ENCODE measurements at regions not wholly inside any gene's neighbourhood (a gene's known extent, or its start where the extent isn't known, plus 50 kb on each side); places are given as distances from the start of the nearest gene placed in this dataset.

DNA sequence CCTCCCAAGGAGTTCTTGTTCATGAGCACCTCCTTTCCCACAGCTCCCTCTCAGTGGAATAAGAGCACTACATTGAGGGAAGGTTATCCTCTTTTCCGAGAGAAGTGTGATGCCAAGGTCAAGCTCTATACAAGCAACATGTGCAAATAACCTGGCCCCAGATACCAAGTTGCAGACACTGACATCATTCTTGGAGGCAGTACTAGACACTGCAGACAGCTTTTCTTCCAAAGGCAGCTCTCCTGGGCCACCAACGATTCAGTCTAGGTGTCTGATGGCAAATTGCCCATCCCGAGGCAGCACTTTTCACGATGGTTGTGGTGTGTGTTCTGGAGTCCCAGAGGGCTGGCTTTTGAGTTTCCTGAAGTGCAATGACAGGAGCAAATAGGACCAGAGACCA is 384.9 kb downstream of the TLL1 start:
- DNase-seq (ENCODE audit: insufficient read length, low spot score), result no peak
- FAIRE-seq, result no peak

DNA sequence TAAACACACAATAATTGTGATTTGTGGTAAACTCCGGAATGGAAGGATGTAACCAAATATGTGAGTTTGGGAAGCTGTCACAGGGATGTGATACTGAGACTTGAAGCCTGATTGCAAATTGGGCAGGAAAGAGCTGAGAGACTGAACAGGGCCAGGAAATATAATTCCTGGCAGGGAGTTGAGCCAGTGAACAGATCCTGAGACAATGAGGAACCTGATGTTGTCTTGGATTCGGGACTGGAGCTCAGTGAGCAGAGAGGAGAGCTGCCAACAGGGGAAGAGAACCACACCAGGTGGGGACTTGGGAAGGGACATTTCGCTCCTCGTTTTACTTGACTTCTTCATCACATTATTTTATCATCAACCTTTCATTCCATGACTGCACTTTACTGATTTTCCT is 386.0 kb downstream of the TLL1 start:
- FAIRE-seq (no peak), DNase-seq (ENCODE audit: insufficient read length, low spot score) (no peak)

DNA sequence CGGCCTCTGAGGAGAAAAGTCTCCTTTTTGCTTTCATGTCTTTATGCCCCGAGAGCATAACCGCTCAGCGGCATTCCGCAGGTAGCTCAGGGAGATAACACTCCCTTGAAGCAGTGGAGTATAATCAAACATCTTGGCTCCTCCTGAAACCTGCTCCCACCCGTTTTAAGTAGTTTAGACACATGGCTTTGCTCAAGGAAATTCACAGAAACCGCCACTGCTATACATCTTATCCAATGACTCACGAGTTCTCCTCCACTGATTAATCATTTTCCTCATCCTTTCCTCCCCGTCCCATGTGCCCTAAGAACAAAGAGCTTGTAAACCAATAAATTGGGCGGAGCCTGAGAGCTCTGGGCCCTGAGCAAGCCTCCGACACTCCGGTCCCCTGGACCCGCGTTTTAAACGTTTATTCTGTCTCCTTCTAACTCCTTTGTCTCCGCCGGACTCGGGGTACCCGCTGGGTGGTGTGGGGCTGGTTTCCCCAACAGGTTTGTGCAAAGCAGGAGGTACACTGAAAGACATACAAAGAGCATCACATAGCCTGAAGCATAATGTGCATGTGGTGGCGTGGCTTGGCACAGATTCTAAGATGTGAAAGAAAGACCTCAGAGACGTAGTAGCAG is 401.2 kb downstream of the TLL1 start:
- no peak for FAIRE-seq
- DNase-seq (ENCODE audit: insufficient read length, low spot score), result no peak

DNA sequence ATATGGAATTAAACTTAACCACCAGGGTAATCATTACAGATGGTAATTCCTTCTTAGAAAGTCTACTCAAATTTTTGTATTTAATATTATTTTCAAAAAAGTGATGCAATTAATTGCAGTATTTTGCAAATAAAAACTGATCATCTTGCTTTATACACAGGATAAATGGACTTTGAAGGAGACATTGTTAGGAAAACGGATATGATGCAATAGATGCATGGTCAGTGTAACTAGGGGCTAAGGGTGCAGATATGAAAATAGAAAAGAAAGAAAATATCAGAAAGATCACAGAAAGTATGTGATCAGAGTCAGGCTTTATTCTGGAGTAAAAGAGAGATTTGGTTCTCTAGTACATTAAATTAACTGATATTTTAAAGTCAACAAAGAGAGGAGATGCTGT is 401.7 kb downstream of the TLL1 start:
- no peak for FAIRE-seq
- no peak for DNase-seq (ENCODE audit: insufficient read length, low spot score)

DNA sequence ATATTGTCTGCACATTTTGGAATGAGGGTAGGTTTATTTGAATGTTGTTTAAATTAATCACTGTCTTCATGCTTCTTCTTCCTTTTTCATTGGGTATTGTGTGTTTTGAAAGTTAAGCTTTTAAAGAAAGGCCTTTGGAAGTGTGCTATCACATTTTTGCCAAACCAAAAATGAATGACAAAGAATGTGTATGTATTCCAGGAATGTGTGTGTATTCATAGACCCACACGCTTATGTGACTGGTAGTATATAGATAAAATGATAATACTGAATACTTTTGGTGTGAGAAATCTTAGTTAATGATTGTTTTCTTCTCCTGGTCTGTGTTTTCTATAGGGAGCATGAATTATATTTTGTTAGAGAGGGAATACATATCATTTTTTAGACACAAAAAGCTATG is 404.4 kb downstream of the TLL1 start:
- DNase-seq (ENCODE audit: insufficient read length, low spot score), result no peak
- no peak for FAIRE-seq

DNA sequence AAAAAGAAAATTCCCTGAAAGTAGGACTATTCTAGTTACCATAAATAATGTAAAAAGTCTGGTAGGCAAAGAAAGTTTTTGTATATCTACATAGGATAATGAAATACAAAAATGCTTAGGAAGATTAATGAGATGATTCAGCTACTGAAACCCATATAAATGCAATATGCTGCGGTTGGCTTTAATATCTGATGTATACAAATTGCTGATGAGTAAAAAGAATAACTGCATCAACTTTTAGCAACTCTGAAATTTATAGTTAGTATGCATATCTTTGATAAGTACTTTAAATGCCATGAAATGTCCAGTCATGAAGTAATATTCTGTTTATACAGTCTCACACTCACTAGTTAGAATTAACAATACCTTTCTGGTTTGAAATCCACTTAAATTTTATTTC is 404.8 kb downstream of the TLL1 start:
- FAIRE-seq (no peak), DNase-seq (ENCODE audit: insufficient read length, low spot score) (no peak)

DNA sequence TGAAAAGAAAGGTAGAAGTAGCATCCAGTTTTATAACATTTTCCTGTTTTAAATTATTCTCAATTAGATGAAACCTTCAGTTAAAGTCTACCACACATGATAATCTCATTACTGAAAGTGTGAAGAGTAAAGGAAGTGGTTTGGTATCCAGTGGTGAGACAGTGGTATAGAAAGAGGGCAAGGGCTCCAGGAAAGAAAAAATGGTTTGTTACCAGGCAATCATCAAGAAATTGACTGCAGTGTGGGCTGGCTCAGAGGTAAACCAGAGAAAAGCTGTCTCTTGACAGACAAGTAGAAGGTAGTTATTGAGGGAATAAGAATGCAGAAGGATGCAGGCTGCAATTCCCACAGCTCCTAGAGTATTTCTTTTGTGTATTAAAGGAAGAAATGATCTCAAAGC is 406.2 kb downstream of the TLL1 start:
- FAIRE-seq, result no peak

DNA sequence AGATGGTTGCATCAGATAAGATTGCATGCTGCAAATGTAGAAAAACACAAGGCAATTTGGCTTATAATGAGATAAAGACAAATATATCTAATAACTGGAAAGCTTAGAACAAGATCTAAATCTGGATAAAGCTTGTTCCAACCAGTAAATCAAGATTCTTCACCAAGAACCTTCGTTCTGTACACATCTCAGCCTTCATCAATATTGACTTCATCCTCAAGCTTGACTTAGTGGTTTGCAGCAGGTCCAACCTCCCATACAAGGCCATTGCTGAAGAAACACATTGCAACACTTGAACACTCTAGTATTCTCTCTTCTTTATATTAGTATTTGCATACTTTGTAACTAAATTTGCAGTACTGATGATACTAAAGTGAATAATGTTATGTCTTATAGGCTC is 407.6 kb downstream of the TLL1 start:
- FAIRE-seq, result no peak
- no peak for DNase-seq (ENCODE audit: insufficient read length, low spot score)

More for the DNA sequence above, 406.2 kb downstream of the TLL1 start:
- no peak for DNase-seq (ENCODE audit: insufficient read length, low spot score)

DNA sequence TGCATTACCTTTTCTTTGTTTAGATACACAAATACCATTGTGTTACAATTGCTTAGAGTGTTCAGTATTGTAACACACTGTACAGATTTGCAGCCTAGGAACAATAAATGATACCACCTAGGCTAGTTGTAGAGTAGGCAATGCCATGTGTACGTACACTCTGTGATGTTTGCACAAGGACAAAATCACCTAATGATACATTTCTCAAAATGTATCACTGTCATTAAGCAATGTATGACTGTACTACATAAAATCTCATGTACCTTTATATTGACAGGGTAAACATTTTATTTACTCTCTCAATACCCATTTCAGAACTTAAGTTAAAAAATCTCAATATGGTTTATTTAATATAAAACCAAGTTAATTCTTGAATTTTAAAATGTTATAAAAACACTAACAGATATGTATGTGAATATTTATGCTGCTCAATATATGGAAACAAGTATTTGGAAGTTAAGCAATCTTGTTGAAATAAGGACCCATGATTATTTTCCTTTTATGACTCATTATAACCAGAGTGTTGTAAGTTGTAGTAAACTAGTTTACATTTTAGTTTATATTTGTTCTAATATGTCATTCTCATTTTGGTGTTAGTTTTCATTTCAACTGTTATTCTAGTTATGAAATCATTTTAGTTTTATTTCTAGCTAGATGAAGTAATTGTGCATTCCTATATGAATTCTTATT is 409.2 kb downstream of the TLL1 start:
- FAIRE-seq, result no peak
- DNase-seq (ENCODE audit: insufficient read length, low spot score), result no peak

DNA sequence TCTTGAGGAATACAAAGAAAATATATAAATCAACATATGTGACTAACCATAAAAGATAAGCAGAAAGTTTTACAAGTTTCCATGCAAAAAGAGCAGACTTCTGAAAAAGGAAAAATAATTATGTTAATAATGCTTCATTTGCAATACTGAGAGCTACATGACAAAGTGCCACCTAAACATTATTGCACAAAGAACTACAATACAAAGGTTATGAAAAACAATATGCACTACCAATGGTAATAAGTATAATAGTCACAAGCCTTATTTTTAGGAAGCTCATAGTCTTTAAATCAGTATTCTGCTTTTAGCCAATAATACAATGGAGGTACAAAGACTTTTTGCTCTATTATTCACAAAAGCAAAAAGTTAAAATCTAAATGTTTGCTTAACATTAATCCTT is 411.2 kb downstream of the TLL1 start:
- no peak for DNase-seq (ENCODE audit: insufficient read length, low spot score)

DNA sequence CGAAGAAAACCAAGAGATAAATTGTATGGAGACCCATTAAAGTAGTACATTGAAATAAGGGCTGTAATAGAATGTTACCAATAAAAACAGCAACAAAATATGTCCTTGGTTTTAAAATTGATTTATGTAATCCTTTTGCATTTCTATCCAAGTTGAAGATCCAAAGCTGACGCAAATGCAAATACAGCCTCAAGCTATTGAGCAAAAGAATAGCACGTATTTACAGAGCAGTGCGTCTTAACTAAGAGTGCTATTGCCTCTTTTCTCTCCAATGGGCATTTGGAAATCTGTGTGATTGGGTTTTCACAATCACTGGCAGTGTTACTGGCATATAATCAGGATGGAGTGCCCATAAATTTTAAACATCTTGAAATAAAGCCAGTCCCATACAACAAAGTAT is 417.4 kb downstream of the TLL1 start:
- no peak for FAIRE-seq

More for the DNA sequence above, 411.2 kb downstream of the TLL1 start:
- FAIRE-seq, result no peak

DNA sequence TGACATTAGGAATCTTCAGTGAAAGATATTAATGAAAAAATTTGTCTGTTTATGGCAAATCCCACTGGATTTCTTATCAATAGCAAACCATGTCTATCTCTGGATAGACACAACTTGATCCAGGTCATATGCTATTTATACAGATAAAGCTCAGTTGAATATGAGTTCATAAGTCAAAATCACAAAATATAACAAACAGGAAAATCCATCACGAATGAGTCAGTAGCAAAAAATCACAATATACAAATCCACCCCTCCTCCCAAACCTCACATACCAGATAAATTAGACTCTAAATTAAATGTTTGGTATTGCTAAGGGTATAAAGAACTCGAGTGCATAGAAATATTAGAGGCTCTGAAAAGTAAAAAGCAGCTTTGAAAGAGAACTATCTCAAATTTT is 420.5 kb downstream of the TLL1 start:
- FAIRE-seq (no peak), DNase-seq (ENCODE audit: insufficient read length, low spot score) (no peak)

More for the DNA sequence above, 417.4 kb downstream of the TLL1 start:
- no peak for DNase-seq (ENCODE audit: insufficient read length, low spot score)

DNA sequence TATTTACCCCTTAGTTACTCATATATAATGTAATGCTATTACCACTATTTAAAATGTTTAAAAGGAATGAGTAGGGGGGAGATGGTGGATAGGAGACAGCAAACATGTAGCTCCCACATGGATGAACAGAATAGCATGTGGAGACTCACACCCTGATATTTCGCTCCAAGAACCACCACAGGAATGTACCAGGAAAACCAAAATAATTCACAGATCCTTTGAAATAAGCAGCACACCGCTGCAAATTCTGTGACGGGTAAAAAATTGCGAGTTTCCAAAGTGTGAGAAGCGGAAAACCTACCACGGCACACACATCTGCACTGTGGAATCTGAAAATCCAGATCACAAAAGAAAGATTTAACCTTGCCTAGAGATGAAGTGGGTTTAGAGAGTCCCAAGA is 428.2 kb downstream of the TLL1 start:
- no peak for FAIRE-seq
- DNase-seq (ENCODE audit: insufficient read length, low spot score), result no peak

DNA sequence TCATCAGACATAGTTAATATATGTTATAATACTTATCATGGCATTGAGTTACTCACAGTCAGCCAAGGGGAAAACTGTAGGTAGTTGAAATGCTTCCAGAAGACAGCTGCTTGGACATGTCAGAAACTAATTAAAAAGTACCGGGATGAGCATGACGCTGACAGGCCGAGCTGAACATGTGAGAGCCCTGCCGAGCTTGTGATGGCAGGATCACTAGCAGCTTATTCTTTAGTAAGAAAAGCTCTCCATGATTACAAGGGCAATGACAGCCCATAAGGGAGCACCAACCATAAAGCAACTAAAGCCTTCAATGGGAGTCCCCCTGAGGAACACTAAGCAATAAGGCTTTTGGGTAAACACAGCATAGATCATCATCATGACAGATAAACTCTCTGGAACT is 435.6 kb downstream of the TLL1 start:
- no peak for DNase-seq (ENCODE audit: insufficient read length, low spot score)

DNA sequence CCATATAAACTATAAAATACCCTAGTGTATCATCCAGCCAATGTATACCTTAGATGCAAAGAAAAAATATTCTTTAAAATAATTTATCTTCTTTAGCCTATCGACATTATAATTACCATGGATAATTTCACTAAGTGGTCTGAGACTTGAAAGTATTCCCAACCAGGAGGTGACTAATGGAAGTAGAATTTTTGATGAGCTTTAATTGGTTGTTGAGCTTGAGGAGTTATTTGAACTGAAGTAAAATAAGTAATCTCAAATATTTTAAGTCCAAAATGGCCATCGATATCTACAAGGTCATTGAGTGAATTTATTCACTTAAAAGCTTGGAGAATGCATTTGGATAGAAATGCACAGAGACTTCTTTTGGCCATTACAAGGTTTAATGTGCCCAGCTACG is 436.2 kb downstream of the TLL1 start:
- FAIRE-seq (no peak), DNase-seq (ENCODE audit: insufficient read length, low spot score) (no peak)

More for the DNA sequence above, 435.6 kb downstream of the TLL1 start:
- FAIRE-seq, result no peak

DNA sequence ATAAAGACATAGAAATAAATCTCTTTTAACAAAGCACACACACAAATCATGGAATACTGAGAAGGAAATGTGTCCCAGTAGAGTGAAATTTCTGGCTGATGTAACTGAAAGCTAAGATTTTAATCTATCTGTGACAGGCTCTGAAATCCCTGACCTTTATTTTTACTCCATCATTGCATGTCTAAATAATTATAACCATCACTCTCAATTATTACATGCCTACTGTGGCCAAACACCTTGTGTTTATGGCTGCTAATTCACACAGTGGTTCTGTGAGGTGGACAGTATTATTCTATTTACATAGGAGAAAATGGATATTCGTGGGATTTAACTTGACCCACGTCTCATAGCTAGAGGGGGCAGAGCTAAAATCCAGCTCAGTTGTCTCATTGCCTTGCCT is 438.1 kb downstream of the TLL1 start:
- FAIRE-seq (no peak), DNase-seq (ENCODE audit: insufficient read length, low spot score) (no peak)

DNA sequence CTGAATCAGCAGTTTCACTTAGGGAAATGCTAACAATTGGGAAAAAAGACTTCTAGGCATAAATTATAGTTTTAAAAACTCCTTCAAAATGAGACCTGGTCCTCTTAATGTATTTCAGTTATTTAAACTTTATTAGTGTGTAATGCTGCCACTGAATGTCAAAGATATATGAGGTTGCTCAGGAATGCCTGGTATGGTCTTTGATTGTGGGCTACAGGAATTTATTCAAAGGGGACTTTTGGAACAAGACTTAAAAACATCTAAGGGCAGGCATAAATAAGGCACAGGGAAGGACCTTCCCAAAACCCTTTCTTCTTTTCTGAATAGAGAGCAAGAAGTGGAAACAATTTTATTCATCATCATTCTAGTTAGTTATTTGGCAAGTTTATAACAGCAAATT is 439.1 kb downstream of the TLL1 start:
- no peak for DNase-seq (ENCODE audit: insufficient read length, low spot score)
- FAIRE-seq, result no peak

DNA sequence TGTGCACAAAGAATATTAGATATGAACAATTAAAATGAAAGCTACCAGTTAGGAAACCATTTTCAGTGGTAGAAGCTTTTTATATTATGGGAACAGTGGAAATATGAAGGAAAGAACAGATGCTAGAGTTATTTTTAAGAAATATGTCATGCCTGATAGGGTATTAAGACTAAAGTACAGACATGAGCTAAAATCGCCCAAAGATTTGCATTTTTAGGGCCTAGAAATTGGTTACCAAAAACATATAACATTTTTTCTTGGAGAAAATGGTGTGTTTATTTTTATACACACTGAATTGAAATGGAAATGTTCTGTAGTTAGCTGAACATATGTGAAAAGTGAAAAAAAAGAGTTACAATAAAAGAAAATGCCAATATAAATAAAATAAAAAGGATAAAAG is 441.9 kb downstream of the TLL1 start:
- FAIRE-seq, result no peak
- no peak for DNase-seq (ENCODE audit: insufficient read length, low spot score)

DNA sequence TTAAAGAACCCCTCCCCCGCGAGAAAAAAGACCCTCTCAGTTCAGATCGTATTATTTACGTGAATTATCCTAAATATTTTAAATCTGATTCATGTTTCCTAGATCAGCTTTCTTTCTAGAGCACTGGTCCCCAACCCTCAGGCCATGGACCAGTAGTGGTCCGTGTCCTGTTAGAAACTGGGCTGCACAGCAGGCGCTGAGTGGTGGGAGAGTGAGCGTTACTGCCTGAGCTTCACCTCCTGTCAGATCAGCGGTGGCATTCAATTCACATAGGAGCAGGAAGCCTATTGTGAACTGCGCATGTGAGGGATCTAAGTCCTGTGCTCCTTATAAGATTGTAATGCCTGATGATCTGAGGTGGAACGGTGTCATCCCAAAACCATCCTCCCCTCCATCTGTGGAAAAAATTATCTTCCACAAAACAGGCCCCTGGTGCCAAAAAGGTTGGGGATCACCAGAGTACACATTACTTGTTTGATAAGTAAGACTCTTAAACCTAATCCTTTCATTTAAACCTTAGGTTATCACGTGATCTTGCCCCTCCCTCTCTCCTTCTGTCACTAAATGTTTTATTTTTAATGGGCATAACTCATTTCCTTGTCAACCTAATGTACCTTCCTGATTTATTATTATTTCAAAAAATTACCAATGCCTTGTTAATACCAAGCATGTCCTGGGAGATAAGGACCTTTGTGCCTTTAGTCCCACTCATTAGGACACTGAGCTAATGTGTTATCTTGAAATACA is 442.9 kb downstream of the TLL1 start:
- no peak for FAIRE-seq
- no peak for DNase-seq (ENCODE audit: insufficient read length, low spot score)

DNA sequence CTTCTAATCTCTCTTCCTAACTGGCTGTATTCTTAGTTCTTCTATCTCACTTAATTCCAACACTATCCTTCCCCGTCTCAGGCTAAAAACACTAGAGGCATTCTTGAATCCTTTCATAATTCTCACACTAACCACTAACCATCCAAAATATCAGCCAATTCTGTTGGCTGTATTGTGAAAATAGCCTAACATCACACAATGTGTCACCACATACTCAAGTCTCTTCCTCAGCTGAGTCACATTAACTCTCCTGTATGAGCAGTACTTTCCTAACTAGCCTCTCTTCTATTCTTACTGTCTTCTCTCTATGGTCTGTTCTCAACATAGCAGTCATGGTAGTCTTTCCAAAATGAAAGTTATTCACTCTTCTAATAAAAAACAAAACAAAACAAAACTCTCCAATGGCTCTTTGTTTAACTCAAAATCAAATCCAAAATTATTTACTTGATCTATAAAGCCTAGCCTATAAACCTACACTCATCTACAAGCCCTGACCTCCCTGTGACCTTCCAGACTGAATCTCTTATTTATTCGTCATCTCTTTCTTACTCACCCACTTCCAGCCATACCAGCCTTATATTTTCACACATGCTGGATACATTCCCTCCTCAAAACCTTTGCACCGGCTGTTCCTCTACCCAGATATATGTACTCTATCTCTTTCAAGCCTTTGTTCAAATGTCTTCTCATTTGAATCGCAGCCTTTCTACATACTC is 445.9 kb downstream of the TLL1 start:
- FAIRE-seq (no peak), DNase-seq (ENCODE audit: insufficient read length, low spot score) (no peak)

DNA sequence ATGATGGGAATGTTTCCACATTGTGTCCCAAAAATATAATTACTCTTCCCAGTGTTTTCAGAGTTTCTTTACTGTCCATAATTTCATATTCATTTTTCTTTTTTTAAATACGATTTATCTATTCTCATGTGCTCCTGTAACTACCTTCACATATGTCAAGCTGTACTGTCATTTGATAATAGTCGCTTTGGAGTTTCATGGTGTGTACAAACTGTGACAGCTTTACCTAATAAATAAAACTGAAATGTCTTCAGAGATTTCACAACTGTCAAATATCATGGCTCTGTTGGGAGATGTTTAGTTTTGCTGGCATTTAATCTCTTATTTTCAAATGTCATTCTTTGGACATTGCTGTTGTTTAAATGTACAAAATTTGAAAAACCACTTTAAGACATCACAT is 450.2 kb downstream of the TLL1 start:
- FAIRE-seq (no peak), DNase-seq (ENCODE audit: insufficient read length, low spot score) (no peak)
